Astrocyte of the spinal cord (primary cell): ENCODE measurements at regions not wholly inside any gene's neighbourhood (a gene's known extent, or its start where the extent isn't known, plus 50 kb on each side); places are given as distances from the start of the nearest gene placed in this dataset.
"Not testable (repeated sequence)": the region's sequence is repeated elsewhere in the genome, so short reads cannot be mapped to it uniquely, and the experiment has no call there.

Source experiments
- DNase-seq: peaks from one replicate; pipeline ENCODE4 v3.0.0; 2011; ENCODE audit warnings: low read depth, low spot score
- H3K4me3 ChIP-seq: 2 replicates; pipeline ENCODE4 v1.5.1; 2011; ENCODE audit warnings: low read depth, mild to moderate bottlenecking, low read length, moderate library complexity
- CTCF ChIP-seq: IDR thresholded peaks from 2 replicates; pipeline ENCODE4 v1.5.1; 2012; ENCODE audit warnings: low read depth, mild to moderate bottlenecking, low read length, inconsistent platforms
- in situ Hi-C: cut with HindIII; loops from 2 replicates; pipeline ENCODE4 v1.10.0; 2017; ENCODE audit warnings: low sequenced_read_pairs

GRCh38 chr1:233459968-233460367 lies 132.4 kb downstream of the MAP3K21 start:
- no peak for TF ChIP-seq CTCF
- H3K4me3 ChIP-seq: no peak overlapping the region
- in situ Hi-C loops: no loop called here
- no peak for DNase-seq

- DNase-seq: no peak
- no peak for TF ChIP-seq CTCF
- H3K4me3 ChIP-seq: no peak overlapping the region
- in situ Hi-C loops: no loop called here
These were observed 133.2 kb downstream of the MAP3K21 start for GRCh38 chr1:233460692-233461091.

- H3K4me3 ChIP-seq: no peak overlapping the region
- no peak for TF ChIP-seq CTCF
- in situ Hi-C loops: no loop called here
- DNase-seq: no peak
These were observed 134.3 kb downstream of the MAP3K21 start for GRCh38 chr1:233461847-233462246.

- no peak overlapping the region for H3K4me3 ChIP-seq
- DNase-seq: no peak
- no peak for TF ChIP-seq CTCF
- in situ Hi-C loops: no loop called here
These were observed 135.8 kb downstream of the MAP3K21 start for GRCh38 chr1:233463333-233463732.

GRCh38 chr1:233465745-233466343 lies 138.3 kb downstream of the MAP3K21 start:
- DNase-seq: no peak
- no peak for TF ChIP-seq CTCF
- no peak overlapping the region for H3K4me3 ChIP-seq
- in situ Hi-C loops: no loop called here

- in situ Hi-C loops: no loop called here
- H3K4me3 ChIP-seq: no peak overlapping the region
- TF ChIP-seq CTCF: no peak
- DNase-seq: no peak
These were observed 143.0 kb upstream of the KCNK1 start for GRCh38 chr1:233470741-233471499.

GRCh38 chr1:233471851-233472250 lies 142.1 kb upstream of the KCNK1 start:
- H3K4me3 ChIP-seq, DNase-seq, in situ Hi-C loops: not testable (repeated sequence)

- H3K4me3 ChIP-seq, in situ Hi-C loops, DNase-seq: not testable (repeated sequence)
These were observed 141.1 kb upstream of the KCNK1 start for GRCh38 chr1:233472796-233473195.
